GM13977 (cell line): ENCODE measurements at regions not wholly inside any gene's neighbourhood (a gene's known extent, or its start where the extent isn't known, plus 50 kb on each side); places are given as distances from the start of the nearest gene placed in this dataset.

ENCODE experiments used
- DNase-seq: peaks from one replicate; pipeline ENCODE4 v3.0.0; 2012; ENCODE audit warnings: low spot score
- in situ Hi-C: fragments of 300-500 bp; cut with MboI; formaldehyde crosslinking; loops from one replicate; pipeline ENCODE4 v1.12.0; 2022; ENCODE audit warnings: low sequenced_read_pairs, low pct_unique_long_range_greater_than_20kb, mixed read lengths, inconsistent platforms; ENCODE audit not compliant: unreplicated experiment
- TF ChIP-seq, protein P1 (sequence below): IDR thresholded peaks from 2 replicates; pipeline ENCODE4 v1.5.1; 2012; ENCODE audit warnings: mild to moderate bottlenecking, control low read depth; ENCODE audit not compliant: insufficient read depth; ENCODE audit errors: extremely low read depth, missing control alignments

- no peak for DNase-seq
- TF ChIP-seq, protein P1, sequence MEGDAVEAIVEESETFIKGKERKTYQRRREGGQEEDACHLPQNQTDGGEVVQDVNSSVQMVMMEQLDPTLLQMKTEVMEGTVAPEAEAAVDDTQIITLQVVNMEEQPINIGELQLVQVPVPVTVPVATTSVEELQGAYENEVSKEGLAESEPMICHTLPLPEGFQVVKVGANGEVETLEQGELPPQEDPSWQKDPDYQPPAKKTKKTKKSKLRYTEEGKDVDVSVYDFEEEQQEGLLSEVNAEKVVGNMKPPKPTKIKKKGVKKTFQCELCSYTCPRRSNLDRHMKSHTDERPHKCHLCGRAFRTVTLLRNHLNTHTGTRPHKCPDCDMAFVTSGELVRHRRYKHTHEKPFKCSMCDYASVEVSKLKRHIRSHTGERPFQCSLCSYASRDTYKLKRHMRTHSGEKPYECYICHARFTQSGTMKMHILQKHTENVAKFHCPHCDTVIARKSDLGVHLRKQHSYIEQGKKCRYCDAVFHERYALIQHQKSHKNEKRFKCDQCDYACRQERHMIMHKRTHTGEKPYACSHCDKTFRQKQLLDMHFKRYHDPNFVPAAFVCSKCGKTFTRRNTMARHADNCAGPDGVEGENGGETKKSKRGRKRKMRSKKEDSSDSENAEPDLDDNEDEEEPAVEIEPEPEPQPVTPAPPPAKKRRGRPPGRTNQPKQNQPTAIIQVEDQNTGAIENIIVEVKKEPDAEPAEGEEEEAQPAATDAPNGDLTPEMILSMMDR, result no peak
- in situ Hi-C loops, result no loop called here
These were observed 80.8 kb upstream of the PEX5L start for GRCh38 chr3:180117381-180118163.

GRCh38 chr3:180119567-180119966 is 82.8 kb upstream of the PEX5L start:
- no peak for DNase-seq
- in situ Hi-C loops, result no loop called here
- TF ChIP-seq, protein P1, result no peak

- TF ChIP-seq, protein P1, result no peak
- no peak for DNase-seq
- in situ Hi-C loops, result no loop called here
These were observed 87.2 kb upstream of the PEX5L start for GRCh38 chr3:180123928-180124327.

- DNase-seq, result no peak
- in situ Hi-C loops, result no loop called here
- TF ChIP-seq, protein P1, result no peak
These were observed 94.4 kb upstream of the PEX5L start for GRCh38 chr3:180131169-180131568.

- TF ChIP-seq, protein P1, result no peak
- DNase-seq, result no peak
- in situ Hi-C loops, result no loop called here
These were observed 98.4 kb upstream of the PEX5L start for GRCh38 chr3:180135101-180135500.

GRCh38 chr3:180138871-180139270 is 102.1 kb upstream of the PEX5L start:
- in situ Hi-C loops, result no loop called here
- TF ChIP-seq, protein P1, result no peak
- DNase-seq, result no peak
